ENCODE measurements at regions not wholly inside any gene's neighbourhood (a gene's known extent, or its start where the extent isn't known, plus 50 kb on each side); places are given as distances from the start of the nearest gene placed in this dataset.

DNA sequence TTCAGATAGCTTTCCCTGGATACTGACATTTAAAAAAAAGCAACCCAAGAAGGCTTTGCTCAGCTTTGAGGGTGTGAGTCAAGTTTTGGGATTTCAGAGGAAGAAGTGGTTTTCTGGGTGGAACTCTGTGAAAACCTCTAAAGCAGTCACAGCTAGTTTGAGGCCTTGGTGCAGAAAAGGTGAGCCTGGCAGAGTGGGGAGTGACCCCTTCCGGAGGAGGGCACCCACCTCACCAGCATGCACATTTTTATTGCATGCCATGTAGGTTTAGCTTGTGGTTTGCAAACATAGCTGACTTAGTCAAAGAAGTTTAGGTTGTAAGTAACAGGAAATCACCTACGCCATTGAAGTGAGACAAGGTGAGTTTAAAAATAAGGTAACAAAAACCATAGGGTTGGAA, 146.8 kb upstream of the PMEPA1 start:
- H2AFZ ChIP-seq (ENCODE audit: low read length): no peak overlapping the region
- no peaks in the 10 kb centered on the region for H3K9me3 ChIP-seq (ENCODE audit: low read length)
- H3K4me3 ChIP-seq (ENCODE audit: low read depth, low read length, poor library complexity, severe bottlenecking): no peak overlapping the region
- H3K4me1 ChIP-seq (ENCODE audit: insufficient read depth, low read length, severe bottlenecking): no peaks in the 10 kb centered on the region
- no peak for TF ChIP-seq EZH2 (IDR thresholded peaks at IDR 0.05; ENCODE audit: borderline replicate concordance, low read length)
- TF ChIP-seq, protein P1, sequence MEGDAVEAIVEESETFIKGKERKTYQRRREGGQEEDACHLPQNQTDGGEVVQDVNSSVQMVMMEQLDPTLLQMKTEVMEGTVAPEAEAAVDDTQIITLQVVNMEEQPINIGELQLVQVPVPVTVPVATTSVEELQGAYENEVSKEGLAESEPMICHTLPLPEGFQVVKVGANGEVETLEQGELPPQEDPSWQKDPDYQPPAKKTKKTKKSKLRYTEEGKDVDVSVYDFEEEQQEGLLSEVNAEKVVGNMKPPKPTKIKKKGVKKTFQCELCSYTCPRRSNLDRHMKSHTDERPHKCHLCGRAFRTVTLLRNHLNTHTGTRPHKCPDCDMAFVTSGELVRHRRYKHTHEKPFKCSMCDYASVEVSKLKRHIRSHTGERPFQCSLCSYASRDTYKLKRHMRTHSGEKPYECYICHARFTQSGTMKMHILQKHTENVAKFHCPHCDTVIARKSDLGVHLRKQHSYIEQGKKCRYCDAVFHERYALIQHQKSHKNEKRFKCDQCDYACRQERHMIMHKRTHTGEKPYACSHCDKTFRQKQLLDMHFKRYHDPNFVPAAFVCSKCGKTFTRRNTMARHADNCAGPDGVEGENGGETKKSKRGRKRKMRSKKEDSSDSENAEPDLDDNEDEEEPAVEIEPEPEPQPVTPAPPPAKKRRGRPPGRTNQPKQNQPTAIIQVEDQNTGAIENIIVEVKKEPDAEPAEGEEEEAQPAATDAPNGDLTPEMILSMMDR (IDR thresholded peaks at IDR 0.05; ENCODE audit: low read length): no peak
- no peaks in the 10 kb centered on the region for H4K20me1 ChIP-seq (ENCODE audit: insufficient read depth, low read length)
- H3K27ac ChIP-seq (ENCODE audit: low read depth, low read length, poor library complexity, severe bottlenecking): no peak overlapping the region
- no peaks in the 10 kb centered on the region for H3K27me3 ChIP-seq (ENCODE audit: insufficient read depth, low read length)
- no peaks in the 10 kb centered on the region for H3K9me2 ChIP-seq (ENCODE audit: low read depth, low read length)
- H3K9ac ChIP-seq (ENCODE audit: low read length): no peak overlapping the region
- H3K79me2 ChIP-seq (ENCODE audit: insufficient read depth, low read length): no peaks in the 10 kb centered on the region
- no peaks in the 10 kb centered on the region for H3K36me3 ChIP-seq (ENCODE audit: insufficient read depth, low read length)
- no peaks in the 10 kb centered on the region for H3F3A ChIP-seq (ENCODE audit: insufficient read depth, low read length)
- no peak overlapping the region for H3K4me2 ChIP-seq (ENCODE audit: low read length)

DNA sequence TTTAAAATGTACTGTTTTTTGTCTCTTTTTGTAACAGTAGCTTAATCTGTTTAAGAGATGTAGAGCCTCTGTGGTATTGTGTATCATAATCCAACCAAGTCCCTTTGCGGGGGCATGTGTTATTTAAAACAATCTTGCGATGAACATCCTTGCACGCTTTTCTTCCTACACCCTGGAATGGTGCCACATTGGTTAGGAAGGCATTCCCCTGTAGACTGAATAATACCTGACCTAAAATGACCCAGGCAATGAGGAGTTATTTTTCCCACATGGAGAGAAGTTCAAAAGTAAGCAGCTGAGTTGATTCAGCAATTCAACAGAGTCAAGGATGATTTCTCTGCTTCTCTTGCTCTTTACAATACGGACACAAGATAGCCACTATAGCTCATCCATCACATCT, 142.0 kb upstream of the PMEPA1 start:
- Histone ChIP-seq H3K9me2 (ENCODE audit: low read depth, low read length) (no peaks in the 10 kb centered on the region), H3K9ac (ENCODE audit: low read length) (no peak overlapping the region), H3K4me1 (ENCODE audit: insufficient read depth, low read length, severe bottlenecking) (no peaks in the 10 kb centered on the region), H3K4me3 (ENCODE audit: low read depth, low read length, poor library complexity, severe bottlenecking) (no peak overlapping the region), H3K27ac (ENCODE audit: low read depth, low read length, poor library complexity, severe bottlenecking) (no peak overlapping the region), H3K79me2 (ENCODE audit: insufficient read depth, low read length) (no peaks in the 10 kb centered on the region), H3K27me3 (ENCODE audit: insufficient read depth, low read length) (no peaks in the 10 kb centered on the region), H3F3A (ENCODE audit: insufficient read depth, low read length) (no peaks in the 10 kb centered on the region), H3K4me2 (ENCODE audit: low read length) (no peak overlapping the region), H3K36me3 (ENCODE audit: insufficient read depth, low read length) (no peaks in the 10 kb centered on the region), H2AFZ (ENCODE audit: low read length) (no peak overlapping the region), H3K9me3 (ENCODE audit: low read length) (no peaks in the 10 kb centered on the region), H4K20me1 (ENCODE audit: insufficient read depth, low read length) (no peaks in the 10 kb centered on the region)
- TF ChIP-seq, protein P1 (IDR thresholded peaks at IDR 0.05; ENCODE audit: low read length): no peak
- no peak for TF ChIP-seq EZH2 (IDR thresholded peaks at IDR 0.05; ENCODE audit: borderline replicate concordance, low read length)

DNA sequence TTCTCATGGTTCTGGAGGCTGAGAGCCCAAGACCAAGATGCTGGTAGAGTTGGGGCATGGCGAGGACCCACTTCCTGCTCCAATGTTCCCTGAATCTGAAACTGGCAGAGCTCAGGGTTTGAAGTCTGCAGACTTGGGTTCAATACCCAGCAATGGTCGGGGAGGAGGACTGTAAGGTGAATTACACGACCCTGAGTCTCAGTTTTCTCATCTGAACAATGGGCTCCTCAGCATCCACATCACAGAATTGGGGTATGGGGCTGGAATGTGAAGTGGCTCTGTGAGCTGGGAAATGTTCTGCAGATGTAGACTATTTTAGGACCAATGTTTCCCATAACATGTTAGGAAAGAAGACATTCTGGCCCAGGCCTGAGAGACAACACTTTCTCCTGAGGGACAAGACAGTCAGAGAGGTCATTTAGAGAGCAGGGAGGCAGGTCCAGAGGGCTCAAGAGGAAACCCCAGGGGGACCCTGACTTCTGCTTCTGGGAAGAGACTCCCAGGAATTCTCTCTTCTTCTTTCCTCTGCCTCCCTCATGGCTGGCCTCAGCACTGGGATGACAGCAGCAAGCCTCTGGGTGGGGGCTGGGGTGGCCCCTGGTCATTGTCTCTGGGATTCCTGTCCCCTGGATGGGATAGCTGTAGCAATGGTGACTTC, 141.3 kb upstream of the PMEPA1 start:
- Histone ChIP-seq H3F3A (ENCODE audit: insufficient read depth, low read length) (no peaks in the 10 kb centered on the region), H3K79me2 (ENCODE audit: insufficient read depth, low read length) (no peaks in the 10 kb centered on the region), H2AFZ (ENCODE audit: low read length) (no peak overlapping the region), H3K27ac (ENCODE audit: low read depth, low read length, poor library complexity, severe bottlenecking) (no peak overlapping the region), H3K36me3 (ENCODE audit: insufficient read depth, low read length) (no peaks in the 10 kb centered on the region), H3K4me1 (ENCODE audit: insufficient read depth, low read length, severe bottlenecking) (no peaks in the 10 kb centered on the region), H3K9ac (ENCODE audit: low read length) (no peak overlapping the region), H3K27me3 (ENCODE audit: insufficient read depth, low read length) (no peaks in the 10 kb centered on the region), H3K4me2 (ENCODE audit: low read length) (no peak overlapping the region), H3K9me3 (ENCODE audit: low read length) (no peaks in the 10 kb centered on the region), H3K4me3 (ENCODE audit: low read depth, low read length, poor library complexity, severe bottlenecking) (no peak overlapping the region), H4K20me1 (ENCODE audit: insufficient read depth, low read length) (no peaks in the 10 kb centered on the region), H3K9me2 (ENCODE audit: low read depth, low read length) (no peaks in the 10 kb centered on the region)
- TF ChIP-seq, protein P1 (IDR thresholded peaks at IDR 0.05; ENCODE audit: low read length): no peak
- TF ChIP-seq EZH2 (IDR thresholded peaks at IDR 0.05; ENCODE audit: borderline replicate concordance, low read length): no peak

All from OCI-LY1 (cell line).